ENCODE measurements at regions not wholly inside any gene's neighbourhood (a gene's known extent, or its start where the extent isn't known, plus 50 kb on each side); places are given as distances from the start of the nearest gene placed in this dataset.

- no peak overlapping the region for H3K4me3 ChIP-seq (ENCODE audit: low read length)
- DNase-seq (ENCODE audit: low read depth, low spot score) = no peak
These were observed 157.7 kb upstream of the CADPS start for GRCh38 chr3:63032881-63033280.

- no peak for DNase-seq (ENCODE audit: low read depth, low spot score)
- no peak overlapping the region for H3K4me3 ChIP-seq (ENCODE audit: low read length)
These were observed 158.9 kb upstream of the CADPS start for GRCh38 chr3:63034101-63034500.

- DNase-seq (ENCODE audit: low read depth, low spot score) = no peak
- H3K4me3 ChIP-seq (ENCODE audit: low read length) = no peak overlapping the region
These were observed 161.9 kb upstream of the CADPS start for GRCh38 chr3:63037116-63037515.

GRCh38 chr3:63042833-63043232 lies 167.6 kb upstream of the CADPS start:
- H3K4me3 ChIP-seq (ENCODE audit: low read length) = no peak overlapping the region
- DNase-seq (ENCODE audit: low read depth, low spot score) = no peak

GRCh38 chr3:63043631-63044030 lies 168.4 kb upstream of the CADPS start:
- H3K4me3 ChIP-seq (ENCODE audit: low read length) = no peak overlapping the region
- DNase-seq (ENCODE audit: low read depth, low spot score) = no peak

- DNase-seq (ENCODE audit: low read depth, low spot score) = no peak
- no peak overlapping the region for H3K4me3 ChIP-seq (ENCODE audit: low read length)
These were observed 170.9 kb upstream of the CADPS start for GRCh38 chr3:63046152-63046551.

GRCh38 chr3:63046580-63046979 lies 171.4 kb upstream of the CADPS start:
- H3K4me3 ChIP-seq (ENCODE audit: low read length) = no peak overlapping the region

GRCh38 chr3:63047068-63047467 lies 171.9 kb upstream of the CADPS start:
- no peak overlapping the region for H3K4me3 ChIP-seq (ENCODE audit: low read length)
- DNase-seq (ENCODE audit: low read depth, low spot score) = no peak

More at GRCh38 chr3:63046580-63046979, 171.4 kb upstream of the CADPS start:
- peak; percentile 15 for DNase-seq (ENCODE audit: low read depth, low spot score)

- no peak overlapping the region for H3K4me3 ChIP-seq (ENCODE audit: low read length)
- no peak for DNase-seq (ENCODE audit: low read depth, low spot score)
These were observed 173.4 kb upstream of the CADPS start for GRCh38 chr3:63048367-63049326.

- no peak overlapping the region for H3K4me3 ChIP-seq (ENCODE audit: low read length)
- DNase-seq (ENCODE audit: low read depth, low spot score) = no peak
These were observed 175.4 kb upstream of the CADPS start for GRCh38 chr3:63050548-63051177.

GRCh38 chr3:63051920-63052319 lies 176.7 kb upstream of the CADPS start:
- DNase-seq (ENCODE audit: low read depth, low spot score) = no peak

GRCh38 chr3:63056932-63057331 lies 181.7 kb upstream of the CADPS start:
- DNase-seq (ENCODE audit: low read depth, low spot score) = no peak
- no peak overlapping the region for H3K4me3 ChIP-seq (ENCODE audit: low read length)

More at GRCh38 chr3:63051920-63052319, 176.7 kb upstream of the CADPS start:
- H3K4me3 ChIP-seq (ENCODE audit: low read length) = no peak overlapping the region

GRCh38 chr3:63060412-63060811 lies 185.2 kb upstream of the CADPS start:
- DNase-seq (ENCODE audit: low read depth, low spot score) = no peak
- no peak overlapping the region for H3K4me3 ChIP-seq (ENCODE audit: low read length)

GRCh38 chr3:63061449-63061848 lies 186.2 kb upstream of the CADPS start:
- H3K4me3 ChIP-seq (ENCODE audit: low read length) = no peak overlapping the region
- no peak for DNase-seq (ENCODE audit: low read depth, low spot score)

- DNase-seq (ENCODE audit: low read depth, low spot score) = no peak
- H3K4me3 ChIP-seq (ENCODE audit: low read length) = no peak overlapping the region
These were observed 189.1 kb upstream of the CADPS start for GRCh38 chr3:63064209-63064755.

- no peak overlapping the region for H3K4me3 ChIP-seq (ENCODE audit: low read length)
- peak; percentile 67 for DNase-seq (ENCODE audit: low read depth, low spot score)
These were observed 192.9 kb upstream of the CADPS start for GRCh38 chr3:63067999-63068645.

- no peak for DNase-seq (ENCODE audit: low read depth, low spot score)
- no peak overlapping the region for H3K4me3 ChIP-seq (ENCODE audit: low read length)
These were observed 194.7 kb upstream of the CADPS start for GRCh38 chr3:63069806-63070475.

GRCh38 chr3:63070476-63070810 lies 195.2 kb upstream of the CADPS start:
- no peak overlapping the region for H3K4me3 ChIP-seq (ENCODE audit: low read length)
- DNase-seq (ENCODE audit: low read depth, low spot score) = no peak

- no peak overlapping the region for H3K4me3 ChIP-seq (ENCODE audit: low read length)
- no peak for DNase-seq (ENCODE audit: low read depth, low spot score)
These were observed 201.1 kb upstream of the CADPS start for GRCh38 chr3:63076357-63076756.
